NCI-H524 treated with DMSO at 0.1 percent for 48 hours (cell line): ENCODE measurements at regions not wholly inside any gene's neighbourhood (a gene's known extent, or its start where the extent isn't known, plus 50 kb on each side); places are given as distances from the start of the nearest gene placed in this dataset.

Experiments
- DNase-seq: peaks from one replicate; lab custom pipeline; 2025; lab: John Stamatoyannopoulos, UW

DNA sequence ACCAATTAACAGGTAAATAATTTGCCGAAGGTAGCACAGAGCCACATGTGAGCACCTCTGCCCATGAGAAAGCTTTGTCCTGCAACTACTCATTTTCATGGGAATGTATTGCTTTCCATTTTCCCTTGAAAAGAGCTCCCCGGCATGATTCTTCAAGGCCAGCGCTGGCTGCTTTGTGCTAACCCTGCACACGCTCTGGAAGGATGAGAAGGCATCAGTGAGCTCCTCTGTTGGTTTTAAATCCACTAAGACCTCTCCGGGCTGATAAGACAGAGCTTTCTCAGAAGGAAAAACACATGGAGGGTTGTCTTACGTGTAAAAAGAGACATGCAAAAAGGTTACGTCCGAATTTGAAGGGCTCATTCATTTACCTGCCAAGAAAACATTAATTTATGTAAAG lies 553.9 kb upstream of the MKI67 start:
- no peak for DNase-seq

DNA sequence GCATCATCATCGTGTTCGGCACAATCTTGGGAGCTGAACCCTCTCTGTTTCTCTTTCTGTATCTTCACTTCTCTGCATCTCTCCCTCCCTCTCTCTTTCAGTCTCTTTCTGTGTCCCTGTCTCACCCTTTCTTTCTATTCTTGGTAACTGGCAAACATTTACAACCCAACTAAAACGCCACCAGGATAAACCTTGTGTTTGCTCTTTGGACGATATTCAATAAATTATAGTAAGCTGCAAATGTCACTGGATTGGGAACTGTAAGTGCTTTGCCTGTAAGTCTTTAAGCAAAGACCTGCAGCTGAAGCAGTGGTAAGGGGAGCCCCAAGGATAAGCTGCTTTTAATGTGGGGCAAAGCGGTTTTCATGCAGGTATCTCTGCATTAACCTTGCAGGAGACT lies 558.0 kb upstream of the MKI67 start:
- DNase-seq, result no peak

DNA sequence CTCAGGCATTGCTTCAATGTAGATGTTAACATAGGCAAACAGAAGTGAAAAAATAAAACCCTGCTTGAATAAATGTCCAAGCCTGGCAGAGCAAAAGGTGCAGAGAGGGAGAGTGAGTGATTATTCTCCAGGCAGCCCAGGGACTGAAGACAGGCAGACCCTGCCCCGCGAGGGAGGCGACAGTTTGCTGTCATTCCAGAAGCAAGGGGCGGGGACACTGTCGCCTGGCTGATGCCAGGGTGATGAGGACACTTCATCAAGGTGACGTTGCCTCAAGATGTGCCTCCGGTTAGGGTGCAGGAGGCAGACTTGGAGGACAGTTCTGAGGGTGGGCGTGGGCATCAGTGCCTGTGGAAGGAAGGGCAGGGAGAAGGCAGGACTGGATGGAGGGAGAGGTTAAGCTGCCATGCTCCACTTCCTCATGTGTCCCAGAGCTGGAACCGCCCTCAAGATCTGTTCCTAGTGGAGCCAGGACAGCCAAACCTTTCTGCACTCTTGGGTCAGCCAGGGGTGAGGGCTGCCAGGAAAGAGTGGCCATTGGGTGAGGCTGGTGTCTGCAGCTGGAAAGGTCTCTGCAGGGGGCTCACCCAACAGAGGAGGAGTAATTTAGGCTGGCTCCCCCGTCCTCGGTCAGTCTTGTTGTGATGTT lies 560.5 kb upstream of the MKI67 start:
- DNase-seq, result no peak

DNA sequence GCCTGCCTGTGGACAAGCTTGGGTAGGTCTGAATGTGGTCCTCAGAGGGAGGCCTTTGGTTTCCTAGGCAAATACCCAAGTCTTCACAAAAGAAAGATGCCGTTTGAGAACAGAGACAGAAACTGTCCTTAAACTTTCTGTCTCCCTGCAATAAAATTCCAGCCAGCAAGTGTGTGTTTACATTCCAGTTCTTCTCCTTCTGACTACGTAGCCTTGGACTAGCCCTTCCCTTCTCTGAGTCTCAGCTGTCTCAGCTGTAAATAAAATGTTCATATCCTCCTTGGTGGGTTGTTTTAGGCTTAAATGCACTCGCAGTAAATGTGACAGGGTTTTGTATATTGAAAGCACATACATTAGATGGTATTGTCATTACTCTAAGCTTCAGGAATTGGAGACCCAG lies 561.2 kb upstream of the MKI67 start:
- no peak for DNase-seq

DNA sequence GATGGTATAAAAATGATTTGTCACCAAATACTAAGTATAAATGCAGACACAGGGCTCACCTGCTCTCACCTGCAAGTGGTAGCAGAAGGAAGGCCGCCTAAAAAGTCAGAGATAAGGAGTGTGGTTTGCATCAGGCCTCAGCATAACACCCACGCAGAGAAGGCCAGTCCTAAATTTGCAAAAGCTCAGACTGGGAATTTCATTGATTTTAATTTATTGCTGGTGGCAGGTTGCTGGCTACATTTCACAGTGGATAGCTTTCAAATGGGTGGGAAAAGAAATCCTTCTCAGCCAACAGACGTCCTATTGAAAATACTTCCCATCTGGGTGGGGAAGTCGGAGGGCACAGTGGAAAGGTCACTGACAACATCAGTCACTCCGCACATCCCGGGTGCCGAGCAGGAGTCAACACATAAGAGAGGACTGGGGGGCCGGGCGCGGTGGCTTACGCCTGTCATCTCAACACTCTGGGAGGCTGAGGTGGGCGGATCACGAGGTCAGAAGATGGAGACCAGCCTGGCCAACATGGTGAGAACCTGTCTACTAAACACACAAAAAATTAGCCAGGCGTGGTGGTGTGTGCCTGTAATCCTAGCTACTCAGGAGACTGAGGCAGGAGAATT lies 561.8 kb upstream of the MKI67 start:
- no peak for DNase-seq

DNA sequence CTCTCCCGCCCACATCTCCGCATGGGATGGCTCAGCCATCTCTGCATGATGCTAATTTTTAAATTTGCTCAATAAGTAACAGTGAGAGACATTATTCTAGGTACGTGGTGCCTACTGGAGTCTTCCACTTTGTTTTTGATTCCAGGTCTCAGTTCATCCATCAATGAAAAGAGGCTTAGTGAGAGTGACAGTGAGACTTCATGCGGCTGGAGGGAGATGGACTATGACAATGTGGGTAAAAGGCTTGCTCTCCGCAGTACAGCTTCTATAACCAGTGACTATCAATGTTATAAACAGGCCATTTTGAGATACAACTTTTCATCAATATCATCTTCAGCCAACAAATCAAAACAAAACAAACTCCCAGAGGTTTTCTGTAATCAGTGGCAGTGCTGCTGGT lies 563.4 kb upstream of the MKI67 start:
- DNase-seq, result no peak

DNA sequence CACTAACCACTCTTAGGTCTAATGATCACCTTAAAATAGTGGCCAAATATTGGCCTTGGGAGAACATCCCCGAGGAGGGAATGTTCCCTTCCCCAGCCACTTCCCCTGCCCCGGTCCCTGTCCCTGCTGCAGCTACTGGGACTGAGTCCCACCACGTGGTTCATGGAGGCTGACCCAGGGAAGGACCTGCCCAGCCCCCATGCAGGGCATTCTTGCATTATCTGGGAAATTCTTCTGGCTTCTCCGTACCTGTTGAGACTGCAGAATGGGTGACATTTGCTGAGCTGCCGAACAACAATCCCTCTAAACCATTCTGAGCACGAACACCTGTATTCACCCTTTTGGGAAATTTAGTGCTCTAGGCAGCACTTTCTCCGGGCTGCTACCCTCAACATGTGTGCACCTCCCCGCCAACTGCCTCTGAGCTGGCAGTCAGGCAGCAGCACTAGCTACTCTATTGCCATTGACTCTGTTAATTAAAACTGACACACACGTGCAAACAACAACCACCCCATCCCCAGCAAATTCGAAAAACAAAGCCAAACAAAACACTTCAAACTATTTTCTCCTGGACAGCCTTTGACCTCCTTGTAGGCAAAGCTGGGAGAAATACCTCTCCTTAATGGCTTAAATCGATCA lies 567.4 kb upstream of the MKI67 start:
- DNase-seq, result no peak

DNA sequence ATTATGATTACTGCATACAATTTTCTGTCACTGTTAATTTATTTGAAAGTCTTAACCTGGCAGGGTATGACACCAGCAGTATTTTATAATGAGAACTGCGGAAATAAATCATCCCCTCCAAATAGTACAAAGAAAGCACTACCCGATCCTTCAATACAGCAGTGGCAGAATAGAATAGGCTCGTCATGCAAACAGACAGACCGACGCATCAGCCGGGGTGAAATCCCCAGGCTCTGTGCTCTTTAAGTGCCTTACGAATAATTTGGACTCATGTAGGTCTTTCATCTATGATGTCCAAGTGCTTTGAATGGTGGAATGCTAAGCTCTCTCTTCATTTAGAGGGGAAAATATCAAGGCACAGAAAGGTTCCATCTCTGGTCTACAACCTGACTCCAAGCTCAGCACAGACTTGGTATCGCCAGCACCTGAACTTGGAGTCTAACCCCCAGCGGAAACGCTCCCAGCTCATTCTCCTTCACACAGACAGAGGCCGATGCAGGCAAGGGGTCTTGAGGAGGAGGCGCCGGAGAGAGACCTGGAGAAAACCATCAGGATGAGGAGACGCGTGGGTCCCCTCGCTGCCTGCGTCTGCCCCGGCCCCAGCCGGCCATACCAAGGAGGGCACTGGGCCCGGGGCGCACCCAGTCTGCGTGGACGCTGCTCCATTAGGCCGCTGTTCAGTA lies 568.1 kb upstream of the MKI67 start:
- DNase-seq, result no peak

DNA sequence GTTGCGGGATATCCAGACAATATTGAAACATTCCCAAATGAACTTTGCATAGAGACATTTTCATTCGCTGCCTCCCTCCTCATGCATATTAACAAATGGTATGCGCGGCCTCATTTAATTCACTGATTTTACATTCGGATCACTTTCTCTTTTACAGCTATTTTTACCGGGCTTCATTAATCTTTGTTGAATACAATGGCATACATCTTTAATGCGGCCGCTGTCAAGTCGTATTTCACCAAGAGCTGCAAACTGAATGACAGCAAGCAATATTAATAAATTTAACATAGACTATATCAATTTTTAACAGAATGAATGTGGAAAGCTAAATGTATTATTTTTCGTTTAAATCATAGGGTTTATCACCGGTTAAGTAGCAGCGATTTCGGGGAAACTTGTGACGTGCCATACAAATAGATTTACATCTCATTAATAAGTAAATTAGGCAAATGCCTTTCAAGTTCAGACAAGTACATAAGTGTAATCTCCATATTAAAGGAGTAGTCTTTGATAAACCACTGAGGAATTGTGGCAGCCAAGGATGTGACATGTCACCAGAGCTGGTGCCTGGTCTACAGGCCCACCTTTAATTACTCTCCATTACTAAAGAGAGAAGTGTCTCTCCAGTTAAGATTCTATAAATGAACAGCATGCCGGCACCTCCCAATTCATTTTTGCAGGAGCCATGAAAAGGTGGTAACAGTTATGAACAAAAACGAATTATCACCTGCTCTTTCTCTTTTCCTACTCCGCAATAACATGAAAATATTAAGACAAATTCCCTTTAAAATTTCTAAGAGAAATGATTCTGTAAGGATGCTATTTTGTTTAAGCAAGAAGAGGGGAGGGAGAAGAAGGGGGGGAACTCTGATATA lies 568.9 kb upstream of the MKI67 start:
- no peak for DNase-seq

DNA sequence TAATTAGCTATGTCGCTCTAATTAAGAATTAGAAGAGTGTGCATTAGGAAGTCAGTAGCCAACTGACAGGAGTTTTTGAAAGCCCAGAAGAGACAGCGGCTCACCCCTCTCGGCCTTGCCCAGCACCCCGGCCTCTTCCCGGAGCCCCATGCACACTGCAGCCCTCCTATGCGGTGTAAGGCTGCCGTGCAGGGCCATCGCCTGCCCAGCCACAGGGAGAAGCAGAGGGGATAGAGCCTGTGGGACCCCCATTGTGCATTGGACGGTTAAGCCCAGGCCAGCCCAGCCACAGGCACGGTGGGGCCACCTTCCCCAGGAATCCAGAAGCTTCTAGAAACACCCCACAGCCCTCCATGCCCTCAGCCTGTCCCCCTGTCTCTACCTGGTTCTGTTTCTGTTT lies 569.7 kb upstream of the MKI67 start:
- no peak for DNase-seq

DNA sequence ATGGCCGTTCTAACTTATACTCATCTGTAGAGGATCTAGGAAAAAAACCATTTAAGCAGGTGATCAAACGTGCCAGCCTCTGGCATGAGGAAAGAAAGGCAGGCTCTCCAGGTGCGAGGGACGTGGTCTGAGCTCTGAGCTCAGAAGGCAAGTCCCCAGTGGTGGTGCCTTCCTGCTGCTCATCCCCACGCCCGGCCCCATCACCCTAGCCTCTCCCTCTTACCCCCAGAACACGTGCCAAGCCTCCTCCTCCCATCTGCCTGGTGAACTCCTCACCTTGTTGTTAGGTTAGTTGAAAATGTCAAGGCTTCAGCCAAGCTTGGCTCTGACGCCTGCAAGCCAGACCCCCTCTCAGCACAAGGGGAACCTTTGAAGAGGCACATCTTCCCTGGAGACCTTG lies 571.2 kb upstream of the MKI67 start:
- DNase-seq, result no peak

DNA sequence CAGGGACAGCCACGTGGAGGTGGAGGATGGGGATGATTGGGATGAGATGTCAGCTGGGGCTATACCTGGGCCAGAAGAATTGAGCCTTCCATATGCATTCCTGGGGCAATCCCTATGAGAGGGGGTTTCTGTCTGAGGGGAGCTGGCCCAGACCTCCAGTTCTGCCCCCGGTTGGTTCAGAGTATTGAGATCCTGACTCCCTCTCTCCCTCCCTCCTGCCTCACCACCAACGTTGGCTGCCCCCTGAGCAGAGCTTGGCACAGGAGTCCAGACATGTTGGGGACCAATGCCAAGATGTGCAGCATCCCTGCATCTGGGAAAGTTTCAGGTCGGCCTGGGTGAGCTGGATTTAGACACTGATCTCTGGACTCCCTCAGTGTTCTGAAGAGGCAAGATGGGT lies 575.2 kb upstream of the MKI67 start:
- DNase-seq, result no peak

DNA sequence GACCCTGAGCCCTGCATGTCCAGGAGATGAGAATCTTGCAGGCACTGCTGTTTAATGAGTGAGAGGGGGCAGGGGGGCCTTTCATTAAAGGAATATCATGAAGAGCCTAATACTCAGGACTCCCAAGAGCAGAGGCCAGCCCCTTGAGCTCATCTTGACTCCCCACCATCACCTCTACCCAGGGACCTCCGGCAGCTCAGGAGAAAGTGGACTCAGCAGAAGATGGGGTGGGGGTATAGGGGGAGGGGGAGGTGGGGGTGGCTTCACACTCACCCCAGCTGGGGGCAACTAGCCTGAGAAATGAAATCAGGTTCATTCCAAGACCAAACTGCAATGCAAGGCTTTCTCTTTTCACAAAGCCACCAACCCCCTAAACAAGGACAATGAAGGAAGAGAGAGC lies 575.6 kb upstream of the MKI67 start:
- no peak for DNase-seq

DNA sequence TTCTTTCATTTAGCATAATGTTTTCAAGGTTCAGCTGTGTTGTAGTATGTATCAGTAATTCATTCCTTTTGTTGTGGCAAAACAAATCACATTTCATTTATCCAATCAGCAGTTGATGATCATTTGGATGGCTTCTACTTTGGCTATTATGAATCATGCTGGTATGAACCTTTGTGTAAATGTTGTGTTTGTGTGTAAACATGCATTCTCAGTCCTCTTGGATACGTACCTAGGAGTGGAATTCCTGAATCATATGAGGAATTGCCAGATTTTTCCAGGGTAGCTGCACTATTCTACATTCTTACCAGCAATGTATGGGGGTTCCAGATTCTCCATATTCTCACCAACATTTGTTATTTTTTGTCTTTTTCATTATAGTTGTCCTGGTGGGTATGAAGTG lies 578.5 kb upstream of the MKI67 start:
- no peak for DNase-seq

DNA sequence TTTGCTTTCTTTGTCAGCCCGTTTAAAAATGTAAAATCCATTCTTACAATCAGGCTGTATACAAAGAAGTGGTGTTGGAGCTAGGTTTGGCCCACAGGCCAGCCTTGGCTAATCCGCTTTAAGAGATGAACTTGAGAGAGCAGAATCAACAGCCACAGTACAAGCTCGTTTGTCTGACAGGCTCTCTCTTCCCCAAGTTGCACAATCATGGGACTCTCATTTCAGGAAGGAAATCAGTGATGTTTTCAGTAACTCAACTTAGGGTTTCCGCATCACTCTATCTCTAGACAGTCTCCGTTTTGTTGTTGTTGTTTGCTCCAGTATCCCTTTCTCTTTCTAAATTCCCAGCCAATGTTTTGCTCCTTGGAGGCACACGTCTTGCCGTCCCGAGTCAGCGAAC lies 582.0 kb upstream of the MKI67 start:
- no peak for DNase-seq

DNA sequence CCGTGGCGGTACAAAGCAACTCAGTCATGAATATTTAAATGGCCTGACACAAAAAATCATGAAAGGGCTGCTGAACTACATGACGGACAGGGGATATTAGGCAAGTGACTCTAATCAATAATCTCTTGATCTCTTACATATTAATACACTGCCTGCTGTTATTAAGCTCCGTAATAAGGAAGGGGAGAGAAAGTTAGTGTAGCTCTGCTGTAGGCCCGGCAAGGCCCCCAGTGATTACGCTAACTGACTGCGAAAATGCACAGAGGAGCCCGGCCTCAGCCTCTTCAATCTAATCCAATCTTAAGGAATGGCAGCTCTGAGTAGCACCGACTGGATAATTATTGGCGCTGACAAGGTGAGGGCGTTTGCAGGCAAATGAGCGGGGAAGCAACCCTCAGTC lies 583.5 kb upstream of the MKI67 start:
- no peak for DNase-seq

DNA sequence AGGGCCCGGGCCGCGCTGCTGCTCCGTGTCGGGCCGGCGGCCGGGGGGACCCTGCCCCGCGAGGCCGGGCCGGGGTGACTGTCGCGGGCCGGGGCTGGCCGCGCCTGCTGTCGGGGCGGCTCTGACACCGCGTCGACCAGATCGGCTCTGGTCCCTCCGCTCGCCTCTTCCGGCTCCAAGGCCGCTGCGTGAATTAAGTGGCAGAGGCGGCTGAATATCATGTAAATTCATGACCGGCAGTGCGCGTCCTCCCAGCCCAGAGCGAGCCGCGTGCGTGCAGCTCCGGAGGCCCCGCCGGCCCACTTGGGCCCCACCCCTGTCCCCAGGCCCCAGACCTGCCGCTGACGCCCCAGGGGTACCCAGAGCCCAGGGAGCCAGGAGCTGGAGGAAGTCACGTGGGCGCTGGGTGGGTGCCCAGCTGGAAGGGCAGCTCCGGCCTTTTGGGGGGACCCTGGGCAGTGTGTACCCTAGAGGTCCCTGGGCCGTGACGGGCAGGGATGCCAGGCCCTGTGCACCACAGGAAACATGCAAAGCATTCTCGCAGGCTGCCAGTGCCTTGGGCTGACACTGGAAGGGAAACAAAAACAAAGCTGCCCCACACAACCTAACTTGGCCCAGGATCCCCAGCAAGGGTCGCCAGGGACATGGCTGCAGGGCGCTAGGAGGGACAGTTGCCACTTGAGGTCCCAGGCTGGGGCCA lies 584.0 kb upstream of the MKI67 start:
- DNase-seq, result no peak

DNA sequence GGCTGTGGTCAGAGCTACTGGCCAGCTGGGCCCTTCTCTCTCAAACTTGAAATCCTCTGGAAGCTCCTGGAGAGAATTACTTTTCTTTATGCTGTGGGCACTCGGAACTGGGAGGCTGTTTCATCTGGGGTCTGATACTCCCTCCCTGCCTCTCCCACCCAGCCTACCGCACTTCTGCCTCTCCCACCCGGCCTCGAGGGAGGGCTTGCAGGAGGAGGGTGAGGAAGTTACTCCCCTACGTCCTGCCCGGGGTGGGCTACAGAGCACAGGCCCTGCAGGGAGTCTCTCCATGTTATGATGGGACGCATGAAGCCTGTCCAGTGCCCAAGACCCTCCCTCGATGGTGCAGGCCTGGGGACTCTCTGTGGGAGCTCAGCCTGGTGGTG lies 584.6 kb upstream of the MKI67 start:
- DNase-seq, result no peak

DNA sequence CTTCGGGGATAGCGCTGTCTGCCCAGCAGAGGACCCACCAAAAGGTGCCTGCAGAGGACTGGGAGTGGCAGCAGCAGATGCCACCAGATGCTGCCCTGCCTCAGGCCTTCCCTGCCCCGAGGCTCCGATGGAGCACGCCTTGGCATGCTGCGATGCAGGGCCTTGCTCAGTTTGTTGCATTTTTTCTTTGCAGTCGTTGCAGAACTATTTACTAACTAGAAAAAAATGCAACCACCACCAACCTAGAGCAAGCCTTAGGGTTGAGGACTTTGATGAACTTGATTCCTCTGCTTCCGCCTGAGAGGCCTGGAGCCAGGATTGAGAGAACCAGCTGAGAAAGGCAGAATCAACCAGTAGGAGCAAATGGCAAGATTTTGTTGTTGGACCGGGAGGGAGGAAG lies 585.6 kb upstream of the MKI67 start:
- no peak for DNase-seq

DNA sequence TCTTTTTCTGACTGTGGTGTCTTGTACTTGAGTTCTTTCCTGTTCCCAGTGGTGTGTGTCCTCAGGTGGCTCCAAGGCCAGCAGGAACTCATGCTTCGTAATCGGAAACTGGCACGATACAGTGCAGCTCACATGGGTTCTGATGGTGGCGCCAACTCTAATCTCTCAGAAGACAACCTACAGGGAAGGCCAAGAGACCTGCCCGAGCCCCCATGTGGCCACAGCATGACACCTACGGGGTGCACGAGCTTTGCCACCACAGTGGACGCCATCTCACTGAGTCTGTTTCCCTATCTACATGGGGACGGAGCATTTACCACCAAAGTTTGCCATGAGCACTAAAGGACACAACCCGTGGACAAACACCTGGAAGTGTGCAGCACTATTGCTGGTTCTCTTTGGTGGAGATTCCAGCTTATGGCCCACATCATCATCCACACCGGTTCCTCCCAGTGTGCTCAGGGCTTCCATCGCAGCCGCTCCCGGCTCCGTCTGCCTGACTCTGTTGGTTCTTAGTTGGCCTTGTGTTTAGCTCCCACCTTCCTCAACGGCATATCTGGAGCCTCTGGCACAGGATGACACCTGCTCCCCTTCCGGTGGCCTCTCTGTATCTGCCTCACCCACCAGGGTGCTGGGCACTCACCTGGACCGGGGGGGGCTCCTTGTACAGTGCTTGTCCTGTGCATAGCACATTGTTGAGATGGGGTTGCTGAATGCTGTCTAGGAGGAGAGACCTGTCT lies 586.6 kb upstream of the MKI67 start:
- DNase-seq, result no peak

DNA sequence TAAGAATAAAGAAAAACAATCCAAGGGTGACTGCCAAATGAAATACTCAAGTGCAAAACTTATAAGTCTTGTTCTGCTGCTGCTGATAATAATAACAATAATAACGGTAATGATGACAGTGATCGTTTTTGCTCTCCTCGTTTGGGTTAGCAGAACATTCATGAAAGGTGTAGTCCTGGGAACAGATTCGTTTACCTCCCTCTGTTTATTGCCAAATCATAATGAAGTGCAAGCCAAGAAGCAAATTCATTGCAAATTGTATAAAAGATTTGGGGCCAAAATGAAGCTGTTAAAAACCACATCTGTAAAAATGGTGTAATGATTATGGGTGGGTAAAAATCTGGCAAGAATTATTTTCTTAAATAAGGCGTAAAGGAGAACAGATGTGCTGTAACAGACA lies 587.2 kb upstream of the MKI67 start:
- DNase-seq, result no peak
